SIG-M5 treated with dmso at 0.1 percent for 504 hours (cell line): ENCODE measurements at regions not wholly inside any gene's neighbourhood (a gene's known extent, or its start where the extent isn't known, plus 50 kb on each side); places are given as distances from the start of the nearest gene placed in this dataset.
"Not testable (repeated sequence)": the region's sequence is repeated elsewhere in the genome, so short reads cannot be mapped to it uniquely, and the experiment has no call there.

Source experiments
- DNase-seq: peaks from one replicate; lab custom pipeline; 2025; ENCODE audit not compliant: unreplicated experiment; lab: John Stamatoyannopoulos, UW

GRCh38 chr14:71237556-71237955, 330.3 kb downstream of the PCNX1 start:
- no peak for DNase-seq

DNA sequence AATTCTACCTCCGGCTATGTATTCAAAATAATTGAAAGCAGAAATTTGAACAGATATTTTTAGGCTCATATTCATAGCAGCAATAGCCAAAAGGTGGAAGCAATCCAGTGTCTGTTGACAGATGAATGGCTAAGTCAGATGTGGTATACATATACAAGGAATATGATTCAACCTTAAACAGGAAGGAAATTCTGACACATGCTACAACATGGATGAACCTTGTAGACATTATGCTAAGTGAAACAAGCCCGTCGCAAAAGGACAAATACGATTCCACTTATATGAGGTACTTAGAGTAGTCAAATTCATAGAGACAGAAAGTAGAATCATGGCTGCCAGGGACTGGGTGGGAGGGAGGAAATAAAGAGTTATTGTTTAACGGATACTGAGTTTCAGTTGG, 331.6 kb downstream of the PCNX1 start:
- no peak for DNase-seq

DNA sequence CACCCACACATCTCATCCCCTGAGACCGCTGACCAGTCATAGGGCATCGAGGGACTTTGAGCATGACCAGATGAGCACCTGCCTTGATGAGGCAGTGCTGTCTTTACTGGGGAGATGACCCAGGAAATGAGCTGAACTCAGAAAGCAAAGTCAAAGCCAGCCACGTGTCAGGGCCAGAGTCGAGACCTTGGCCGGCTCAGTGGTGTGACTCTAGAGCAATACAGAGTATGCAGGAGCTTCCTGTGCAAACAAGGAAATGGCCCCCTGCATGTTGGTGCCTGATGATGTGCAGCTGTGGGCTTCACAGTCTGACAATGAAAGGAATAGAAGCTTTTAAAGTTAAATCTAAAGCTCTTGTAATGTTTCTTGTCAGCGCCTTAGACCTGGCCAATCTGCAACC, 332.9 kb downstream of the PCNX1 start:
- no peak for DNase-seq

DNA sequence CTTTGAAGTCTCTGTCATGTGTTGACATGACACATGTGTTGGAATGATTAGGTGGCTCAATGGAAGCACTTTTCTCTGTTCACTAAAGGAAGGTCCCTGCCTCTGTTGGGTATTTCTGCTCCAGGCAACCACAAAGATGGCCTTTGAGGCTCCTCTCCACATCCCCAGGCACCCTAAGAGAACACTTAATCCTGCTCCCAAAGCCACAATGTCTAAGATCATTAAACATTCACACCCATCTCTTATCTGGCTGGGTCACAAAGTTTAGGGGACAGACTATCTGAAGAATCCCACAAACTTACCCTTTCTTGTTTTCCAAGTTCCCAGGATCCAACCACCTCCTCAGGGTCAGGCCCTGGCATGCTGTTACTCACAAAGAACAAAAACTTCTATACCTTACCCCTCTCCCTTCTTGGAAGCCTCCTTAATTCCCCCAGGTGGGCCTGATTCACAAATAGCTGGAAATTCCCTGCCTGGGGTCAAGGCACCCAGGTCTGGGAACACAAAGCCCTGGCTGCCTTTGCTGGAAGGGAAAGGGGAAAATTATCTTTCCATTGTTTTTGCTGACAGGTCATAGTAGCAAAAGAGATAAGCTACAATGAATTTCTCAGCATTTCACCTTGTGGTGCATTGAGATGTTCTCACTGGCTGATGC, 333.7 kb downstream of the PCNX1 start:
- DNase-seq: no peak

DNA sequence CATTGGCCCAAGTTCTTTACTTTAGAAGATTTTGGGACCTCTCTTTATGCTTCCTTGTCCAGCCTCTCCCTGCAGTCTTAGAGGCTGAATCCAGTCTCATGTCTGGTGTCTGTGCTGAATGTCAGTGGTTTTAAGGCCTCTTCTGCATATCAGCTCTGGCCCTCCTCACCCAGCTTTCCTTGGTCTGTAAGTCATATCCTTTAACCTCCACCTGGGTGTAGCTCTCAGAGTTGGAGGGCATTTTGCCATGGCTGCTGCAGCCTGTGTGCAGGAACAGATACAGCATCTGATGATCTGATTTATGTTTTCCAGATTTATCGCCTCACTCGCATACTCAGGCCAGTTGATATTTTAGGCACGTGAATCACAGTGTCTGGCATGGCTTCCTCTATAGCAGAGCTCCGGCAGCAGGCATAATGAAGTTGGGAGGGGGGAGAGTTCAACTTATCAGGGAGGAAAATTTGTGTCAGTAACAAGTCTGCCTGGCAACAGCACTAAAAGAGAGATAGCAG, 335.0 kb downstream of the PCNX1 start:
- DNase-seq: no peak

GRCh38 chr14:71243697-71244096, 336.4 kb downstream of the PCNX1 start:
- DNase-seq: no peak

GRCh38 chr14:71244341-71244740, 337.1 kb downstream of the PCNX1 start:
- no peak for DNase-seq

GRCh38 chr14:71245659-71246361, 338.6 kb downstream of the PCNX1 start:
- no peak for DNase-seq

GRCh38 chr14:71246539-71246938, 339.3 kb downstream of the PCNX1 start:
- no peak for DNase-seq

DNA sequence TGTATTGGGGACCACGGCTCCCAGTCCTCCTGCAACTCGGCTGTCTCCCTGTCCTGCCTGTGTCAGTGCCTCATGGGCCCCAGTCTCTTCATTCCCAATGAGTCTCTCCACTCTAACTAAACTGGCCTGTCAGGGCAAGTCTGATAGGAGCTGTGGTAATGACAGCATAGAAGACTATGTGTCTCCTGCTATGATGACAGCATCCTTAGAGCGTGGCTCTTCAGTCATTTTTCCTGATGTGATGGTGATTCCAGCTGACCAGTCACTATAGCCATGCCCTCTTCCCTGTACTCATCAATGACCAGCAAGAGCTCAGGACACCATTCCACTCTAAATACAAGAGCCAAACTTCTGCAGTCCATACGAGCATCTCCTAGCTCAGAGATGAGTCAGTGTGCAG, 339.8 kb downstream of the PCNX1 start:
- DNase-seq: no peak

DNA sequence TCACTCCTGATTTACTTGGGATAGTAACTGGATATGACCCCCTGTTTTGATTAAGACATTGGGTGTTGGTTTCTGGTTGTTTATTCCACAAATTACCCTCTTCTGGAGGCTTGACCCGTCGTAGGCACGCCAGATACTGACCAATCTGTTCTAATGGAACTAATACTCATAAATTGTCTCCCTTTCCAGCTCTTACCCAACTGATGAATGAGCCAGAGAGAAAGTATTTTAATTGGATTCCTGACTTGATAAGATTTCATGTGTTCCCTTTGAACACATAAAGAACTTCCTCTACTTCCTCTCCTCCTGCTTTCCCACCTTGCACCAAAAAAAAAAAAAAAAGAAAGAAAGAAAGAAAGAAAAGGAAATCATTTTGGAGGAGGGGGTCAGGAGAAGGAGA, 340.9 kb downstream of the PCNX1 start:
- no peak for DNase-seq

DNA sequence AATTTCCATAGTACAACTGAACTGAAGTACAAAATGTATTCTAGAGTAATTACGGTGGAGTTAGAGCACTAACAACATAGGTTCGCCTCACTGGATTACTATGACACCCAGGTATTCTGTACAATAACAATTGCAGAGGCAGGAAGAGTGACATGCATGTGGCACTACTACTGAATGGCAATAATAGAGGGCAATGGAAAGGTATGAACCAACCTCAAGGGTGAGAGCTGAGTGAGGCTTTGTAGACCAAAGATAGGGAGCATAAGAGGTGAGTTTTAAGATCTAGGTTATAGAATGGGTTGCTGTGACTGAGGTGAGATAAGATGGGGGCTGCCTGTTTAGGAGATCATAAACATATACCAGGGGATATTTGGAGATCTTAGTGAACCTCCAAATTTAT, 343.1 kb downstream of the PCNX1 start:
- no peak for DNase-seq

DNA sequence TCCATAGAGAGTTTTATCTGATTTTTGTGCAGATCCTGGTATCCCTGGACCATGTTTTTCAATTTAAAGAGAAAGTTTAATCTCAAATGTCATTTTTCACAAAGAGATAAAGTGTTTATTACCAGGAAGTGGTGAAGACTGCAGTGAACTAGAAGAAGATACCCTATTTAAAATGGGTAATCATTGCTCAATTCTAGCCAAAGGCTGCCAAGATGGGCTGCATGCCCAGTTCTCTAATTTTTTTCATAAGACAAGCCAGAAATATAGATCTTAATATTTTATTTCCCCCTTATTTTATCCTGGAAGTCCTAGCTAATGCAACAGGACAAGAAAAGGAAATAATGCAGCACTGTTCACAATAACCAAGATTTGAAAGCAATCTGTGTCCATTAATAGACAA, 343.5 kb downstream of the PCNX1 start:
- no peak for DNase-seq

DNA sequence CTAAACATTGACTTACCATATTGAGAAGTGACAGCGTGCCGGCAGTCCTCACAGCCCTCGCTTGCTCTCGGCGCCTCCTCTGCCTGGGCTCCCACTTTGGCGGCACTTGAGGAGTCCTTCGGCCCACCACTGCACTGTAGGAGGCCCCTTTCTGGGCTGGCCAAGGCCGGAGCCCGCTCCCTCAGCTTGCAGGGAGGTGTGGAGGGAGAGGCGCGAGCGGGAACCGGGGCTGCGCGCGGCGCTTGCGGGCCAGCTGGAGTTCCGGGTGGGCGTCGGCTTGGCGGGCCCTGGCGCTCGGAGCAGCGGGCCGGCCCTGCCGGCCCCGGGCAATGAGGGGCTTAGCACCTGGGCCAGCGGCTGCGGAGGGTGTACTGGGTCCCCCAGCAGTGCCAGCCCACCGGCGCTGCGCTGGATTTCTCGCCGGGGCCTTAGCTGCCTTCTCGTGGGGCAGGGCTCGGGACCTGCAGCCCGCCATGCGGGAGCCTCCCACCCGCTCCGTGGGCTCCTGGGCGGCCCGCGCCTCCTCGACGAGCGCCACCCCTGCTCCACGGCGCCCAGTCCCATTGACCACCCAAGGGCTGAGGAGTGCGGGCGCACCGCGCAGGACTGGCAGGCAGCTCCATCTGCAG, 346.9 kb downstream of the PCNX1 start:
- DNase-seq: not testable (repeated sequence)

- peak; percentile 22 for DNase-seq
These were observed 353.9 kb downstream of the PCNX1 start for GRCh38 chr14:71261206-71261605.

DNA sequence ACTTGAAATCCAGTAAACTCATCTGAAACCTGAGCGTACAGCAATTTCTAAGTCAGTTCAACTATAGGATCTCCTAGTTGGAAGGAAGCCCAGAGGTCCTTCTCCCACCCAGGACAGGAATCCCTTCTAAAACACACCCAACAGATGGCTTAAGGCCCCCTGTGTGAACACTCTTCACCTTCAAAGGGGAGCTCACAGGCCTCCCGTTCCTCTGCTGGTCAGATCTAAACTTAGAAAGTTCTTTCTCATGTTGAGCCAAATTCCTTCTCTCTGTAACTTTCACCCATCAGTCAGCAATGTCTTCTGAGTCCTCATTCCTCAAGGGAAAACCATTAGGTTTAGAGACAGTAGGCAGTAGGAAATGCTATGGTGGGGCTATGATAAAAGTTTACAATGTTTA, 355.2 kb downstream of the PCNX1 start:
- DNase-seq: no peak

DNA sequence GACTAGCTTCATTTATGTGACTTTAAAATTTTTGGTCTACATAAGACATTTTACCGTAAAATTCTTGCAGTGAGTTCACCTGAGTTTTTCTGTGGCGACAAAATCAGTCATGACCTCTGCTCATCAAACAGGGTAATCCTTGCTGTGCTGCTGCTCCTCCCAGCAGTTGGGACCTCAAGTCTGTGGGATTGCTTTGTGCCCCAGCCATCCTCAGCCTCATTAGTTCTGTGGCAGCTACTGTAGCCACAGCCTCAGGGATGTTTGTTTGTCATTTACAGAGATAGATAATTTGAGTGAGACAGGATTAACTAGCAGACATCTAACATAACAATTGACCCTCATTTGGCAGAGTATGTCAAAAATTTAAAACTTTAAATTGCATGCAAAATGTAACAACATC, 357.0 kb downstream of the PCNX1 start:
- no peak for DNase-seq

GRCh38 chr14:71267007-71267513, 359.8 kb downstream of the PCNX1 start:
- DNase-seq: no peak

GRCh38 chr14:71267691-71268090, 360.4 kb downstream of the PCNX1 start:
- no peak for DNase-seq

DNA sequence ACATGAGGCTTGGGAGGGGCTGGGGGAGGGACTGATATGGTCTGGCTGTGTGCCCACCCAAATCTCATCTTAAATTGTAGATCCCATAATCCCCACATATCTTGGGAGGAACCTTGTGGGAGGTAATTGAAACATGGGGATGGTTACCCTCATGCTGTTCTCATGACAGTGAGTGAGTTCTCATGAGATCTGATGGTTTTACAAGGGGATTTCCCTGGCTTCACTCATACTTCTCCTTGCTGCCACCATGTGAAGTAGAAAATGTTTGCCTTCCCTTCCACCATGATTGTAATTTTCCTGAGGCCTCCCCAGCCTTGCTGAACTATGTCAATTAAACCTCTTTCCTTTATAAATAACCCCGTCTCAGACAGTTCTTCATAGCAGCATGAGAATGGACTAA, 362.9 kb downstream of the PCNX1 start:
- DNase-seq: no peak

DNA sequence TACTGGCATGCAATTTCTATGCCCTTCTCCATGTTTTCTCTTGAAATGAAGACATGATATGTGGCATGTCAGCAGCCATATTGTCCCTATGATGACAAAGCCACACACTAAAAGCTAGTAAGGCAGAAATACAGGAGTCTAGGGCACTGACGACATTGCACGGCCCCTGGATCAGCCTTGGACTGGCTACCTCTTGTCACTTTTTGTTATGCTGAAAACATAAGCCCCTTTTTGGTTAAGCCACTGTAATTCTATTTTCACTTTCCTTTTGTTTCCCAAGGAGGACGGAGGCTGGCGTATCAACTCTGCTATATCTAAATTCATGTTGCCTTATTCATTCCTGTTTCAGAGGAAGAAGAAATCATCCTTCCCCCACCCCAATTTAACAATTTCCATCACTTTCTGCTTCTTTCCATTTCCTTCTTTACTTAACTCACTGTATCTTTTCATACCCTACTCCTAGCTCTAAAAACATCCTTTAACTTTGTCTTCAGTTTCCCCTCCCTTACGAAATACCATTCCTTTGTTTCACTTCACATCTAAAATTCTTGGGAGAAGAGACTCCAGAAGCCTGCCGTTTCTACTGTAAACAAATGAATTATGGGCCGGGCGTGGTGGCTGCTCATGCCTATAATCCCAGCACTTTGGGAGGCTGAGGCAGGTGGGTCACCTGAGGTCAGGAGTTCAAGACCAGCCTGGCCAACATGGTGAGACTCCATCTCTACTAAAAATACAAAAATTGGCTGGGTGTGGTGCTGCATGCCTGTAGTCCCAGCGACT, 364.1 kb downstream of the PCNX1 start:
- no peak for DNase-seq
